Pancreas (tissue), 10 donors: ENCODE measurements at regions not wholly inside any gene's neighbourhood (a gene's known extent, or its start where the extent isn't known, plus 50 kb on each side); places are given as distances from the start of the nearest gene placed in this dataset.

Experiments used
- ATAC-seq, 4 donors: fragments of 200-7000 bp; cut with Tn5 transposase; one replicate each; pipeline versions ENCODE4 v1.8.0 to v1.9.1; 2020; ENCODE audit warnings: mild to moderate bottlenecking in 4 of 4, moderate library complexity in 4 of 4
- DNase-seq, 6 donors: peaks; one replicate each; pipeline ENCODE4 v3.0.0-alpha.2; 2020
- FAIRE-seq: peaks from 2 replicates; lab custom pipeline; 2012; peaks lifted over from hg19 to GRCh38; lab: Jason Lieb, UNC
- H3K27ac ChIP-seq, 4 donors: fragments of 200-600 bp; sonication (generic); 1 replicate in 3 of 4; 2 replicates in 1 of 4; pipeline versions ENCODE4 v1.5.0 to v1.8.0; 2020
- H3K27me3 ChIP-seq, 4 donors: fragments of 200-600 bp; one replicate each; pipeline ENCODE4 v1.8.0; 2021
- H3K36me3 ChIP-seq, 3 donors: fragments of 200-600 bp; sonication (generic) in 1 of 3; one replicate each; pipeline versions ENCODE4 v1.5.0 to v1.8.0; 2020 to 2021
- H3K4me1 ChIP-seq, 3 donors: fragments of 200-600 bp; one replicate each; pipeline ENCODE4 v1.8.0; 2021
- H3K4me3 ChIP-seq, 4 donors: fragments of 200-600 bp; sonication (generic) in 2 of 4; one replicate each; pipeline versions ENCODE4 v1.5.0 to v1.8.0; 2020 to 2021
- H3K9me3 ChIP-seq, 4 donors: fragments of 200-600 bp; one replicate each; pipeline ENCODE4 v1.8.0; 2021
- WGBS, 2 donors: extraction: QIAGEN DNeasy Blood & Tissue Kit; methylation state at CpG; one replicate each; pipeline ENCODE4 v1.1.7; 2013; 5-methylcytosine and 5-hydroxymethylcytosine counted together
- intact Hi-C, 3 donors: fragments of 100-400 bp; cut with DNase I; formaldehyde crosslinking; loops; one replicate each; pipeline versions ENCODE4 v1.11.1 to v1.14.2; 2022
- TF ChIP-seq, protein P1 (sequence below), 4 donors: fragments of 200-600 bp; sonication (generic) in 3 of 4; IDR thresholded peaks; one replicate each; pipeline versions ENCODE4 v1.5.0 to v1.8.0; 2021; ENCODE audit warnings: antibody characterized with exemption in 4 of 4
- donor health status: healthy with polysubstance abuse.
- donor health status: DM: no; HTN: no; CAD: no; lungs with moderate emphysema.
- donor health status: DM: no; HTN: no; CAD: no.
- donor health status: control.
- donor health status: control.
- donor health status: Bipolar disorder and iron deficiency.
- donor health status: DM: yes; HTN: yes; CAD: no.
- donor health status: DM: no; HTN: no; CAD: no.
- donor health status: DM: no; HTN: no; CAD: no.
- donor health status: DM: yes; HTN: yes; CAD: no.

DNA sequence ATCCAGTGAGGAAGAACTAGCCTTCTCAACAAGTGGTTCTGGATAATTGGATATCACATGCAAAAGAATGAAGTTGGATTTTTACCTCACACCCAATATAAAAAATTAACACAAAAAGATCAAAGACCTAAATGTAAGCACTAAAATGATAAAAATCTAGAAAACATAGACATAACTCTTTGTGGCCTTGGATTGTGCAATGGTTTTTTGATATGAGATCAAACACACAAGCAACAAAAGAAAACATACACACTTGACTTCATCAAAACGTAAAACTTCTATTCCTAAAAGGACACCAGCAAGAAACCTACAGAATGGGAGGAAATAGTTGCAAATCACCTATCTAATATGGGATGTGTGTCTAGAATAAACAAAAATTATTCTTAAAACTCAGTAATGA, 54.1 kb upstream of the NFE2L2 start:
- Histone ChIP-seq H3K4me3 (no peak overlapping the region), H3K27ac (no peak overlapping the region), H3K4me1 (peaks cover 0 to 18% (median 7%) of the 10 kb centered on the region in 3 donors), H3K36me3 (no peaks in the 10 kb centered on the region), H3K9me3 (no peaks in the 10 kb centered on the region), H3K27me3 (no peaks in the 10 kb centered on the region)
- ATAC-seq = no peak
- no peak for DNase-seq
- intact Hi-C loops = no loop called here
- TF ChIP-seq, protein P1, sequence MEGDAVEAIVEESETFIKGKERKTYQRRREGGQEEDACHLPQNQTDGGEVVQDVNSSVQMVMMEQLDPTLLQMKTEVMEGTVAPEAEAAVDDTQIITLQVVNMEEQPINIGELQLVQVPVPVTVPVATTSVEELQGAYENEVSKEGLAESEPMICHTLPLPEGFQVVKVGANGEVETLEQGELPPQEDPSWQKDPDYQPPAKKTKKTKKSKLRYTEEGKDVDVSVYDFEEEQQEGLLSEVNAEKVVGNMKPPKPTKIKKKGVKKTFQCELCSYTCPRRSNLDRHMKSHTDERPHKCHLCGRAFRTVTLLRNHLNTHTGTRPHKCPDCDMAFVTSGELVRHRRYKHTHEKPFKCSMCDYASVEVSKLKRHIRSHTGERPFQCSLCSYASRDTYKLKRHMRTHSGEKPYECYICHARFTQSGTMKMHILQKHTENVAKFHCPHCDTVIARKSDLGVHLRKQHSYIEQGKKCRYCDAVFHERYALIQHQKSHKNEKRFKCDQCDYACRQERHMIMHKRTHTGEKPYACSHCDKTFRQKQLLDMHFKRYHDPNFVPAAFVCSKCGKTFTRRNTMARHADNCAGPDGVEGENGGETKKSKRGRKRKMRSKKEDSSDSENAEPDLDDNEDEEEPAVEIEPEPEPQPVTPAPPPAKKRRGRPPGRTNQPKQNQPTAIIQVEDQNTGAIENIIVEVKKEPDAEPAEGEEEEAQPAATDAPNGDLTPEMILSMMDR (IDR thresholded peaks at IDR 0.05) = no peak
- 57 to 63% methylated on average over 1 of the region's 1 CpG for WGBS, 2 donors
- no peak for FAIRE-seq

- no peak for DNase-seq
- Histone ChIP-seq H3K4me3 (no peak overlapping the region), H3K9me3 (no peaks in the 10 kb centered on the region), H3K4me1 (peaks cover 0 to 18% (median 7%) of the 10 kb centered on the region in 3 donors), H3K27me3 (no peaks in the 10 kb centered on the region), H3K27ac (no peak overlapping the region), H3K36me3 (no peaks in the 10 kb centered on the region)
- TF ChIP-seq, protein P1 (IDR thresholded peaks at IDR 0.05) = no peak
- intact Hi-C loops = no loop called here
- FAIRE-seq = no peak
- no peak for ATAC-seq
- WGBS, 2 donors = 73 to 83% methylated on average over 2 of the region's 2 CpGs
Measured at GRCh38 chr2:177320596-177320995, 56.1 kb upstream of the NFE2L2 start.

- peak in 4 of 6 donors; percentile 16 to 41 (median 16) for DNase-seq
- Histone ChIP-seq H3K36me3 (no peaks in the 10 kb centered on the region), H3K9me3 (no peaks in the 10 kb centered on the region), H3K4me1 (peaks cover 0 to 12% (median under 1%) of the 10 kb centered on the region in 3 donors), H3K27me3 (no peaks in the 10 kb centered on the region), H3K27ac (no peak overlapping the region), H3K4me3 (no peak overlapping the region)
- peak; percentile 79 to 89 (median 84) for ATAC-seq
- no peak for FAIRE-seq
- intact Hi-C loops = no loop called here
- 40 to 46% methylated on average over 5 of the region's 5 CpGs for WGBS, 2 donors
- TF ChIP-seq, protein P1 (IDR thresholded peaks at IDR 0.05) = no peak
Measured at GRCh38 chr2:177322801-177323261, 58.3 kb upstream of the NFE2L2 start.

DNA sequence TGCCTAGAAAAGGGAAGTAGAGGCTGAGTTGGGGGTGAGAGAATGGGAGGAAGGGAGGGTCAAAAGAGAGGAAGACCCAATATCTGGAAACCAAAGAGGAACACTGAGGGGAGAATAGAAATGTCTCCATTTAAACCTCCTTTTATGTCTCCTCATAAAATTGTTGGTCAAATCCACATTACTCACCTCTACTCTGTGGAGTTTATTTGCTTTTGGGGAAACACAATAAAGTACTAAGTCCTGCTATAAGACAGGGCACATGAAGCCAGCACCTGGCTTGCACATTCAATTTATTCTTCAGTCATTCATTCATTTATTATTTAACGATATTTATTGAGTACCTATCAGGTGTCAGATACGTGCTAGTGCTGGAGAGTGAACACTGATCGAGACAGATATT, 60.3 kb upstream of the NFE2L2 start:
- Histone ChIP-seq H3K9me3 (no peaks in the 10 kb centered on the region), H3K4me1 (peaks cover 0 to 4% (median 0%) of the 10 kb centered on the region in 3 donors), H3K27ac (no peak overlapping the region), H3K27me3 (no peaks in the 10 kb centered on the region), H3K4me3 (no peak overlapping the region), H3K36me3 (no peaks in the 10 kb centered on the region)
- ATAC-seq = no peak
- FAIRE-seq = no peak
- no peak for DNase-seq
- TF ChIP-seq, protein P1 (IDR thresholded peaks at IDR 0.05) = no peak
- intact Hi-C loops = loop anchor here in 1 of 3 donors (5.0 kb wide), 2 partner anchors 157 to 283 kb away; no protein-coding TSS in a partner anchor
- WGBS, 2 donors = 38% methylated on average over 3 of the region's 3 CpGs

DNA sequence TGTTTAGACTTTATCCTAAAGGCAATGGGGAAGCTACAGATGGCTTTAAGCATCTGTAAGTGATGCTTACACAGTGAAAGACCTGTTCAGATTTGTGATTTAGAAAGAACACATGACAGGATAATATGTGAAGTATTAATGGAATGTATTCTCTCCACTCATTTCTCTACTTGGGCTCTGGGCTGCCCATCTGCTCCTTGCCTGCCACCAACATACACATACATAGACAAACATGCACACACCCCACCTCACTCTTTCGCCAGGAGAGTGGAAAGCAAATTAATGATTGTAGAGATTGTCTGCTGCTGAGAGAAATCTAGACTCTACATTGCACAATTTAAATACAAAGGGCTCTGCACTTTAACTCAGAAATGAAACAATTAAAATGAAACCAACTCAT, 61.0 kb upstream of the NFE2L2 start:
- Histone ChIP-seq H3K27me3 (no peaks in the 10 kb centered on the region), H3K27ac (no peak overlapping the region), H3K4me1 (peaks cover 0 to 4% (median 0%) of the 10 kb centered on the region in 3 donors), H3K4me3 (no peak overlapping the region), H3K9me3 (no peaks in the 10 kb centered on the region), H3K36me3 (no peaks in the 10 kb centered on the region)
- DNase-seq (no peak), FAIRE-seq (no peak), ATAC-seq (peak in 2 of 4 donors; percentile 9 to 17)
- whole genome bisulfite sequencing, 2 donors = 63 to 68% methylated on average over 1 of the region's 1 CpG
- intact Hi-C loops = loop anchor here in 1 of 3 donors (5.0 kb wide), 2 partner anchors 158 to 282 kb away; no protein-coding TSS in a partner anchor
- TF ChIP-seq, protein P1 (IDR thresholded peaks at IDR 0.05) = no peak
